GM12892 (cell line): ENCODE measurements at regions not wholly inside any gene's neighbourhood (a gene's known extent, or its start where the extent isn't known, plus 50 kb on each side); places are given as distances from the start of the nearest gene placed in this dataset.

Experiments
- POLR2A ChIP-seq: IDR thresholded peaks from 2 replicates; pipeline ENCODE4 v1.6.1; 2011; ENCODE audit warnings: low read depth, low read length, control low read depth
- POLR2AphosphoS5 ChIP-seq: IDR thresholded peaks from 2 replicates; pipeline ENCODE4 v1.6.1; 2011; ENCODE audit warnings: low read depth, low read length, control low read depth

DNA sequence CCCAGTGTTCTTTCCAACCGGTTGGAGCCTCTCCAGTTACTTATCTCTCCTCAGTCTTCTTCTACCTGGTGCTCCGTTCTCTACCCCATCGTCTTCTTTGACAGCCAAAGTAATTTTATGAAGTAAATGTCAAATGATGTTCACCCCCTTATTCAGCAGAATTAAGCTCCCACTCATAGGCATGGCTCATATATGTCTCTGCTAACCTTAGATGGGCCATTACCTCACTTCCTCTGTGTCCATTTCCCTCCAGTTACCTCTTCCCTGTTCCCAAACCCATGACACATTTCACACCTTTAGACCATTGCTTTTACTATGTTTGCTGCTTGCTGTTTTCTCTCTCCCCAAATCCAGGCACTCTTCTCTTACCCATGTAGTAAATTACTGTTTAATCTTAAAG, 607.0 kb downstream of the RNF144A start:
- no peak for TF ChIP-seq POLR2A
- TF ChIP-seq POLR2AphosphoS5 = no peak
